GM12875 (cell line): ENCODE measurements at regions not wholly inside any gene's neighbourhood (a gene's known extent, or its start where the extent isn't known, plus 50 kb on each side); places are given as distances from the start of the nearest gene placed in this dataset.

ENCODE experiments used
- H3K4me3 ChIP-seq: one replicate; pipeline ENCODE4 v1.5.1; 2011; ENCODE audit warnings: low read depth, low read length, control low read depth
- TF ChIP-seq, protein P1 (sequence below): IDR thresholded peaks from 2 replicates; pipeline ENCODE4 v1.5.1; 2011; ENCODE audit warnings: low read depth, mild to moderate bottlenecking, control low read depth, inconsistent platforms, low read length, moderate library complexity, borderline replicate concordance; ENCODE audit not compliant: insufficient read depth

DNA sequence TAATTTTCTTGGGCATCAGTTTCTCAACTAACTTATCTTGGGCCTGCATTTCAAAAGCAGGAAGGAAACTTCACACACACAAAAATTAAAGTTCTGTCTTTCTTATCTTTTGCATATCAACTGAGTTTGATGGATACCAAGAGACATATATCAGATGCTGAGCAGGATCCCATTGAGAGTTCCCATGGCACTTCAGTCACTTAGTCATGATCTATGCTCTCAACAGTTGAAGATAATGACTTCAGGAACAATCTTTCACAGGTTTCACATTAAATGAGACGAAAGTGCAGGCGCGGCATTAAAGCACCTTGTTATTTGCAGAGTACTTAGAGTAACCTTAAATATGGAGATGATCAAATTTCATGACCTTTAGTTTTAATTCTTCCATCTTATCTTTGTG is 2139.8 kb upstream of the CELF4 start:
- TF ChIP-seq, protein P1, sequence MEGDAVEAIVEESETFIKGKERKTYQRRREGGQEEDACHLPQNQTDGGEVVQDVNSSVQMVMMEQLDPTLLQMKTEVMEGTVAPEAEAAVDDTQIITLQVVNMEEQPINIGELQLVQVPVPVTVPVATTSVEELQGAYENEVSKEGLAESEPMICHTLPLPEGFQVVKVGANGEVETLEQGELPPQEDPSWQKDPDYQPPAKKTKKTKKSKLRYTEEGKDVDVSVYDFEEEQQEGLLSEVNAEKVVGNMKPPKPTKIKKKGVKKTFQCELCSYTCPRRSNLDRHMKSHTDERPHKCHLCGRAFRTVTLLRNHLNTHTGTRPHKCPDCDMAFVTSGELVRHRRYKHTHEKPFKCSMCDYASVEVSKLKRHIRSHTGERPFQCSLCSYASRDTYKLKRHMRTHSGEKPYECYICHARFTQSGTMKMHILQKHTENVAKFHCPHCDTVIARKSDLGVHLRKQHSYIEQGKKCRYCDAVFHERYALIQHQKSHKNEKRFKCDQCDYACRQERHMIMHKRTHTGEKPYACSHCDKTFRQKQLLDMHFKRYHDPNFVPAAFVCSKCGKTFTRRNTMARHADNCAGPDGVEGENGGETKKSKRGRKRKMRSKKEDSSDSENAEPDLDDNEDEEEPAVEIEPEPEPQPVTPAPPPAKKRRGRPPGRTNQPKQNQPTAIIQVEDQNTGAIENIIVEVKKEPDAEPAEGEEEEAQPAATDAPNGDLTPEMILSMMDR: no peak
- H3K4me3 ChIP-seq: no peak overlapping the region

DNA sequence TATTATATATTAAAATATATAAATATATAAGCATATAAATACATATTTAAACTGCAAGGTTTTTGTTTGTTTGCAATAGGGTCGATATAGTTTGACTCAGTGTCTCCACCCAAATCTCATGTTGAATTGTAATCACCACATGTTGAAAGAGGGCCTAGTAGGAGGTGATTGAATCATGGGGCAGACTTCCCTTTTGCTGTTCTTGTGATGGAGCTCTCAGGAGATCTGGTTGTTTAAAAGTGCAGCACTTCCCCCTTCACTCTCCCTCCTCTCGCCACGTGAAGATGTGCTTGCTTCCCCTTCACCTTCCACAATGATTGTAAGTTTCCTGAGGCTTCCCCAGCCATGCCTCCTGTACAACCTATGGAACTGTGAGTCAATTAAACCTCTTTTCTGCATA is 2137.3 kb upstream of the CELF4 start:
- H3K4me3 ChIP-seq: no peak overlapping the region
- TF ChIP-seq, protein P1: no peak

DNA sequence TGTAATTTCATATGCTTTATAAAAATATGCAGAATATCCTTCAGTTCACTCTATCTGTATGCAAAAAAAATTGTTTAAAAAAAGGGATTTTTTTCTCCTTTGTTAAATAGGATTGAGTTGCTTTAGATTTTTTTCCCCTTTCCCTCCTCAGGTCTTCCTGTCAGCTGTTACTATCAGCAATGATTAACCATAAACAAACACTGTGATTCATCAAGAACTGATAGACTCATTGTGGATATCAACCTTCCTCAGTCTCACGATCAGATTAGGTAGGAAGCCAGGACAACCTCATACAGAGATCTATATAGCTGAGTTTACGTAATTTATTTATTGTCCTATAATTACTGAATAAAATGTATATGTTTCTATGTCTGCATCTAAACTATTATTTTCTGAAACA is 2136.2 kb upstream of the CELF4 start:
- no peak overlapping the region for H3K4me3 ChIP-seq
- TF ChIP-seq, protein P1: no peak

DNA sequence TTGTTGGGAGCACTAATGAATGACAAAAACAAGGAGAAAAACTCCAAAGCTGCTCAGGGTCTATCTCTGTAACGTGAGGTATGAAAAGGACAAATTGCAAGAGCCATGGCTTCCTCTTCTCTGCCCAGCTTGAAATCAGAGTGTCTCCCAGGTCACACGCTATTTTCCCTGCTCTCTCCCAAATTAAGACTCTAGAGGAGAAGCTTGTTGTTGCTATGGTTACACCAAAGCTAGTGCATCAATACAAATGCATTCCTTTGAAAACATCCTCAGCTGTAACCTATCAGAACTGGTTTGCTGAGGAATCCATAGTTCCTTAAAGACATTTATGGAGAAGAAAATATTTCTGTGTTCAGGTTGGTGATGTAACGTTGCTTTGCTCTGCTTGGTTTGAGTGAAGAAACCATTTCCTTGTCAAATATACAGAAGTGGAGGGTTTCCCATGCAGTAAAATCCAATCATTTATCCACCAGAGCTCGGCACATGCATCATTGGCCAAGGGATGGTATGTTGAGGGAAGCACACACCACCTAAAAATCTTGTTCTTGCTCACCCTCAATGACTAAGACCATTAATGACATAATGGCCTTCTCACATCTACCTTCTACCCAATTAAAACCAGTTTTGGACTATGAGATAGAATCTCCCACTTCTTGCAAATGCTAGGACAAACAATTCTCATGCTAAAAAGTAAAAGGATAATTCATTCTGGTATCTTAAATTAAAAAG is 2135.6 kb upstream of the CELF4 start:
- H3K4me3 ChIP-seq: no peak overlapping the region
- TF ChIP-seq, protein P1: no peak

DNA sequence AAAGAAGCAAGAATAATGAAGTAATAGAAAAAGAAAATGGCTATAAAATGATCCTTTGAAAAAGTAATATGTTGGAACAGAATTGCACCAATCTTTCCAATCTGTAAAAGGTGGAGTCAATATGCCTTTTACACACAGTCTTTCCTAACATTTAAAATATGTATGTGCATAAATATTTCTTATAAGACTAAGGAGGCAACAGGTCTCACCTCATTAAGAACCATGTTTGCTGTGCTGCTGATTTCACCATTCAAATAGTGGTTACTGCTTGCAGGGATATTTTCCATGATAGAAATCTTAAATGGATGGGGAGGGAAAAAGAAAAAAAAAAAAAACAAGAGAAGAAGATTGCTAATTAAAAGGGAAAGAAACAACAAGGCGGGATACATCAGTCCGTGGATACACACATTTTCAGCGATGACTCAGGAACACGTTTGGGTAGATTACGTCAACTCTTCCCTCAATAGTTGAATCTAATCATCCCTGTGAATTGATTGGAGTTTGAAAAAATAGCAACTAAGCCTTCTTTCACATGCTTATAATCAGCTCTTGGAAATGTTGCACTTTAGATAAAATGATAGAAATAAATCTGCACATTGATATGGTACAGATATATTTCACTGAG is 2133.9 kb upstream of the CELF4 start:
- TF ChIP-seq, protein P1: no peak
- H3K4me3 ChIP-seq: no peak overlapping the region

DNA sequence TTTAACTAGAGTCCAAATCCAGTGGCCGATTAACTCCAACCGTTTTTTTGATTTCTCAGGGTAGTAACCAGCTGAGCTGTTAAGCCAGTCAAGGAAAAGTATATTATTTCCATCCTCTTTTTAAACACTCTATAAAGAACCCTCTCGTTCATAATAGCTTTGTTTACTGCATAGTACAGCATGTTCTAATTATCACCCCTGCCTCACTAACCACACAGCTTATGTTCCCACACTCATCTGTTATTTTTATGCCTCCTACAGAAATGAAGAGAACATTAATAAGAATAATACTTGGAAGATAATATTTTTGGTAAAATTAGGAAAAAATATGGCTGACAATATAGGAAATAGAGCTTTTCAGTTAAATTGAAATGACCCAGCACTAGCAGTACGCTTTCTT is 2132.8 kb upstream of the CELF4 start:
- no peak overlapping the region for H3K4me3 ChIP-seq
- TF ChIP-seq, protein P1: no peak

DNA sequence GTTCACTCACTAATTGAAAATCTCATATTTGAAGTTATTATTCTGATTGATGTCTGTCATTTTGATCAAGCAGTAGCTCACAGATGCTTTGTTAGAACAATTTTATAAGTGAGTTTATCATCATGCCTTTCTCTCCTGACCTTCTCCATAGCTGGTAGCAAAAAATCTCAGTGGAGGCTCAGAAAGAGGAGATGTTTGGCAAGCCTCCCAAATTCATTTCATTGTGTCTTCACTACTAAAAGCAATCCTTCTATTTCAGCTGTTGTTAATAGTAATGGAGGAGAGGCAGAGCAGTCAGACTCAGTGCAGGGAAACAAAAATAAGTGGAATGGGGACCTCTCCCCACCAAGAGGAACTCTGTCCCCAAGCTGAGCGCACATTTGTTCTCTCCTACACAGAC is 2127.8 kb upstream of the CELF4 start:
- H3K4me3 ChIP-seq: no peak overlapping the region
- TF ChIP-seq, protein P1: no peak
